T-cell (primary cell): ENCODE measurements at regions not wholly inside any gene's neighbourhood (a gene's known extent, or its start where the extent isn't known, plus 50 kb on each side); places are given as distances from the start of the nearest gene placed in this dataset.

Source experiments
- ATAC-seq, 4 experiments: fragments of 200-7000 bp in 3 of 4; fragments of 150-1000 bp in 1 of 4; cut with Tn5 transposase; replicated peaks in 1 of 4; 1 replicate in 3 of 4; 2 replicates in 1 of 4; pipeline ENCODE4 v1.10.0; 2021; ENCODE audit warnings: moderate library complexity in 3 of 4, mild to moderate bottlenecking in 2 of 4, moderate number of reproducible peaks in 1 of 4
- CTCF ChIA-PET, 2 donors: fragments of 300-600 bp; sonication (Branson Sonifier 250); formaldehyde crosslinking; loops; one replicate each; lab custom pipeline; 2022; ENCODE audit warnings: antibody characterized with exemption in 2 of 2; lab: Charles Lee
- POLR2A ChIA-PET, 2 donors: fragments of 300-600 bp; sonication (Branson Sonifier 250); formaldehyde crosslinking; loops; one replicate each; lab custom pipeline; 2022; ENCODE audit warnings: antibody characterized with exemption in 2 of 2; lab: Charles Lee
- DNase-seq, 35 experiments: peaks; one replicate each; pipeline versions ENCODE4 v3.0.0 to v3.0.0-alpha.2; 2013 to 2023
- H3K27ac ChIP-seq: one replicate; pipeline ENCODE4 v1.5.1; 2013; ENCODE audit warnings: low read length
- H3K27me3 ChIP-seq, 2 experiments: replicated peaks in 1 of 2; 1 replicate in 1 of 2; 2 replicates in 1 of 2; pipeline versions ENCODE4 v1.6.1 to v1.7.0; 2013; ENCODE audit warnings: low read length in 1 of 2, mixed read lengths in 1 of 2; ENCODE audit not compliant: control insufficient read depth in 2 of 2, insufficient read depth in 2 of 2; ENCODE audit errors: extremely low read depth in 1 of 2
- H3K36me3 ChIP-seq, 2 donors: 1 replicate in 1 of 2; 2 replicates in 1 of 2; pipeline versions ENCODE4 v1.6.1 to v1.7.0; 2013; ENCODE audit warnings: low read length in 1 of 2; ENCODE audit not compliant: control insufficient read depth in 2 of 2, insufficient read depth in 1 of 2; ENCODE audit errors: extremely low read depth in 1 of 2
- H3K4me1 ChIP-seq, 2 experiments: 1 replicate in 1 of 2; 2 replicates in 1 of 2; pipeline versions ENCODE4 v1.6.1 to v1.7.0; 2013; ENCODE audit warnings: low read length in 2 of 2, mixed read lengths in 1 of 2; ENCODE audit not compliant: insufficient read depth in 2 of 2, control insufficient read depth in 1 of 2; ENCODE audit errors: extremely low read depth in 1 of 2
- H3K4me3 ChIP-seq, 2 donors: 1 replicate in 1 of 2; 2 replicates in 1 of 2; pipeline versions ENCODE4 v1.5.1 to v1.7.0; 2013; ENCODE audit warnings: mild to moderate bottlenecking in 2 of 2, low read length in 1 of 2, moderate library complexity in 1 of 2; ENCODE audit not compliant: control insufficient read depth in 1 of 2; ENCODE audit errors: extremely low read depth in 1 of 2
- H3K9me3 ChIP-seq: 2 replicates; pipeline ENCODE4 v1.7.0; 2013
- H3K27ac Mint-ChIP-seq, 2 donors: one replicate each; pipeline ENCODE4 v1.8.0; 2020 to 2021; ENCODE audit warnings: mild to moderate bottlenecking in 2 of 2, mixed read lengths in 2 of 2
- H3K27me3 Mint-ChIP-seq, 2 donors: one replicate each; pipeline ENCODE4 v1.8.0; 2021 to 2022; ENCODE audit warnings: mixed read lengths in 2 of 2
- H3K36me3 Mint-ChIP-seq: one replicate; pipeline ENCODE4 v1.8.0; 2021; ENCODE audit warnings: mixed read lengths
- H3K4me1 Mint-ChIP-seq, 3 donors: one replicate each; pipeline ENCODE4 v1.8.0; 2020 to 2022; ENCODE audit warnings: mixed read lengths in 3 of 3, mild to moderate bottlenecking in 1 of 3
- H3K4me3 Mint-ChIP-seq, 3 donors: one replicate each; pipeline ENCODE4 v1.8.0; 2020 to 2022; ENCODE audit warnings: mild to moderate bottlenecking in 3 of 3, mixed read lengths in 3 of 3, moderate library complexity in 3 of 3
- H3K9me3 Mint-ChIP-seq, 3 donors: one replicate each; pipeline ENCODE4 v1.8.0; 2020 to 2022; ENCODE audit warnings: mixed read lengths in 3 of 3
- WGBS: methylation state at CpG from one replicate; pipeline ENCODE4 v1.1.5; 2013; ENCODE audit warnings: missing lambda C conversion rate; ENCODE audit not compliant: insufficient coverage; 5-methylcytosine and 5-hydroxymethylcytosine counted together

DNA sequence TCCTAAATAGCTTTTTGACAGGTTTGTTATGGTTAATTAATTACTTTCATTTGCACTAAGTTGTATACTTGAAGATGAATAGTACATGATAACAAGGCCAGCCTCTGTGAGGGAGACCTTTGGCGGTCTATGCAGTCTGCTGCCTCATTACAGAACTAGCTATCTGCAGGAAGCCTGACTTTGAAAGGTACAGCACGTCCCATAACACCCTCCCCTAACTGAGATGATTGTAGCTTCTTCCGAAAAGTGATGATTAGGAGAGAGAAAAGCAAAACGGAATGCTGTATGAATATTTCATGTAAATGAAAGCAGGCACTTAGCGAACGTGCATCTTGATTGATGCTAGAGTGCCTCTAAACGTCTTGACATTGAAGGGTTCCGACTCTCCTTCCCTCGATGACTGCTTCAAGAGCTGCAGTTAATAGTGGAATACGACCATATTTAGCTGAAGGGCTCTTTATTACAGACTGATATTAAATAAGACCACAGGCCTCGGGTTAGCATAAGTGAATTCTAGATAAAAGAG is 116.2 kb upstream of the TMCO5A start:
- ChIA-PET POLR2A (no interaction called here), CTCF (no interaction called here)
- Mint-ChIP-seq H3K4me3 (no peak overlapping the region), H3K27me3 (peaks cover 0 to 14% of the 10 kb centered on the region in 2 donors), H3K36me3 (no peaks in the 10 kb centered on the region), H3K9me3 (no peaks in the 10 kb centered on the region), H3K27ac (no peak overlapping the region), H3K4me1 (no peaks in the 10 kb centered on the region)
- no peak for ATAC-seq
- Histone ChIP-seq H3K4me1 (no peaks in the 10 kb centered on the region), H3K9me3 (no peaks in the 10 kb centered on the region), H3K27ac (no peak overlapping the region), H3K36me3 (no peaks in the 10 kb centered on the region), H3K4me3 (no peak overlapping the region), H3K27me3 (no peaks in the 10 kb centered on the region)
- no peak for DNase-seq
- 85% methylated on average over 6 of the region's 11 CpGs for WGBS

- POLR2A ChIA-PET = no interaction called here
- H3K36me3 ChIP-seq = no peaks in the 10 kb centered on the region
- DNase-seq (no peak), ATAC-seq (no peak)
- H3K27ac ChIP-seq = no peak overlapping the region
- no CpG with 5 or more reads among the region's 1 CpG for WGBS
- no peaks in the 10 kb centered on the region for H3K4me1 Mint-ChIP-seq
- no peaks in the 10 kb centered on the region for H3K4me1 ChIP-seq
- H3K4me3 Mint-ChIP-seq = no peak overlapping the region
- no peak overlapping the region for H3K27ac Mint-ChIP-seq
- no peak overlapping the region for H3K4me3 ChIP-seq
- no peaks in the 10 kb centered on the region for H3K36me3 Mint-ChIP-seq
- no peaks in the 10 kb centered on the region for H3K27me3 ChIP-seq
- CTCF ChIA-PET = no interaction called here
- H3K27me3 Mint-ChIP-seq = peaks cover under 1 to 13% of the 10 kb centered on the region in 2 donors
- H3K9me3 Mint-ChIP-seq = no peaks in the 10 kb centered on the region
- H3K9me3 ChIP-seq = no peaks in the 10 kb centered on the region
Measured at GRCh38 chr15:37819191-37819590, 115.2 kb upstream of the TMCO5A start.

DNA sequence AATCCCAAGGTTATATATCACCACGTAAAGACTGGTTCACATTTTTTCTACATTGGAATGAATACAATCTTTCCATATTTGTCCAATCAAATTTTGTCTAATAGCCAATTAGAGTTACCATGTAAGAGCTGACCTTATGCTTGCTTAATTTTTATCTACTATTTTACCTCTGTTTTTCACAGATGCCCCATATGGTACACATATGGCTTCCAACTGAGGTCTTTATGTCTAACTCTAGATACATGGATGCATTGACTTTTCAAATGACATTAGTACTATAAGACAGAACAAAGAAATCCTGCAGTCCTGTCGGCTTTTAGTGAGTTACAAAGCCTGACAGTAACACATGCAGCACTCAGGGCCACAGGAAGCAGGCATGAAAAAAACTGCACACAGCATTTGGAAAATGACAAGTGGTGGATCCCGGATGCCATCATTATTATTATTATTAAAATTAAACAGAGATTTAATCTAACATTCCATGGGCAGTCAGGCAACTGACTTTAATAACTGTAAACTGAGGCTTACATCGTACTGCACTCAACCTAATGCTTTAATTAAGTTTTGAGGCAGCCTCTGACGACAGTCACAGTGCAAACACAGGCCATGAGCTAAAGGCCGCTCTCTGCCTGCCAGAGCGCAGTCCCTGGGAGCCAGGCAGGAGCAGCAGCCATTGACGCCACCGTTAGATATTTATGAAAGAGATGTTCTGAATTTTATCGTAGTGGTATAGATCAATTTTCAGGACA is 113.9 kb upstream of the TMCO5A start:
- CTCF ChIA-PET = no interaction called here
- H3K4me3 ChIP-seq = no peak overlapping the region

DNA sequence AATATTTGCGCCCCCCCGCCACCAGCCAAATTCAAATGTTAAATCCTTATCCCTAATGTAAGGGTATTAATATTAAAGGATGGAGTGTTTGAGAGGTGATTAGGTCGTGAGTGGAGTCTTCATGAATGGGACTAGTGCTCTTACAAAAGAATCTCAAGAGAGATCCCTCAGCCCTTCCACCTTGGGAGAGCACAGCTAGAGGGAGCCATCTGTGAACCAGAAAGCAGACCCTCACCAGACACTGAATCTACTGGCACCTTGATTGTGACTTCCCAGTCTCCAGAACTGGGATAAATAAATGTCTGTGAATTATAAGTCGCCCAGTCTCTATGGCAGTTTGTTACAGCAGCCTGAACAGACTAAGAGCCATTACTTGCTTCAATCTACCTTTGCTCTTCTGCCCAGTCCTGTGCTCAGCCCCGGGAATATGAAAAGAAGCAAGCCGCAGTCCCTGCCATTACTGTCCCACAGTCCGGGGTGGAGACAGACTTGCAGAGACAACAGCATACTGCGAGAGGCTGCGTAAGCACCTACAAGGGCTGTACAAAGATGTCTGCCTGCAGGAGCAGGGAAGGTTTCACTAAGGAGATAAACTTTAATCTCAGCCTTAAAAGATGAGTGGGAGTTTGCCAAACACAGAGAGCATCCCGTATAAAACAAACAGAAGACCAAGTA is 110.7 kb upstream of the TMCO5A start:
- CTCF ChIA-PET = no interaction called here
- Mint-ChIP-seq H3K27ac (no peak overlapping the region), H3K9me3 (no peaks in the 10 kb centered on the region), H3K27me3 (peaks cover 4 to 29% of the 10 kb centered on the region in 2 donors), H3K4me1 (no peaks in the 10 kb centered on the region), H3K36me3 (no peaks in the 10 kb centered on the region), H3K4me3 (no peak overlapping the region)
- peaks cover 0 to 3% of the 10 kb centered on the region in 2 experiments for H3K27me3 ChIP-seq
- WGBS = 80% methylated on average over 1 of the region's 10 CpGs
- H3K4me1 ChIP-seq = no peaks in the 10 kb centered on the region
- ATAC-seq (no peak), DNase-seq (no peak)
- no peaks in the 10 kb centered on the region for H3K36me3 ChIP-seq
- POLR2A ChIA-PET = no interaction called here
- H3K4me3 ChIP-seq = no peak overlapping the region
- no peaks in the 10 kb centered on the region for H3K9me3 ChIP-seq
- no peak overlapping the region for H3K27ac ChIP-seq

More for the DNA sequence above, 113.9 kb upstream of the TMCO5A start:
- DNase-seq (no peak), ATAC-seq (no peak)
- 85% methylated on average over 6 of the region's 10 CpGs for WGBS
- no peak overlapping the region for H3K4me3 Mint-ChIP-seq
- Histone ChIP-seq H3K4me1 (no peaks in the 10 kb centered on the region), H3K27ac (no peak overlapping the region), H3K36me3 (no peaks in the 10 kb centered on the region), H3K9me3 (no peaks in the 10 kb centered on the region), H3K27me3 (peaks cover 0 to 3% of the 10 kb centered on the region in 2 experiments)
- no peak overlapping the region for H3K27ac Mint-ChIP-seq
- no peaks in the 10 kb centered on the region for H3K36me3 Mint-ChIP-seq
- no peaks in the 10 kb centered on the region for H3K4me1 Mint-ChIP-seq
- POLR2A ChIA-PET = no interaction called here
- H3K9me3 Mint-ChIP-seq = no peaks in the 10 kb centered on the region
- H3K27me3 Mint-ChIP-seq = peaks cover 2 to 18% of the 10 kb centered on the region in 2 donors

- no peak for ATAC-seq
- no peak overlapping the region for H3K4me3 ChIP-seq
- ChIA-PET POLR2A (no interaction called here), CTCF (no interaction called here)
- Mint-ChIP-seq H3K4me3 (no peak overlapping the region), H3K27ac (no peak overlapping the region), H3K36me3 (no peaks in the 10 kb centered on the region), H3K4me1 (no peaks in the 10 kb centered on the region), H3K27me3 (peaks cover 4 to 29% of the 10 kb centered on the region in 2 donors), H3K9me3 (no peaks in the 10 kb centered on the region)
- no peaks in the 10 kb centered on the region for H3K36me3 ChIP-seq
- no peaks in the 10 kb centered on the region for H3K4me1 ChIP-seq
- no peak overlapping the region for H3K27ac ChIP-seq
- no peak for DNase-seq
- H3K27me3 ChIP-seq = peaks cover 0 to 3% of the 10 kb centered on the region in 2 experiments
- H3K9me3 ChIP-seq = no peaks in the 10 kb centered on the region
- 19% methylated on average over 6 of the region's 6 CpGs for WGBS
Measured at GRCh38 chr15:37824717-37825382, 109.6 kb upstream of the TMCO5A start.

- Histone ChIP-seq H3K4me1 (no peaks in the 10 kb centered on the region), H3K27me3 (no peaks in the 10 kb centered on the region), H3K27ac (no peak overlapping the region), H3K9me3 (no peaks in the 10 kb centered on the region), H3K36me3 (no peaks in the 10 kb centered on the region), H3K4me3 (no peak overlapping the region)
- Mint-ChIP-seq H3K27ac (no peak overlapping the region), H3K4me1 (no peaks in the 10 kb centered on the region), H3K4me3 (no peak overlapping the region), H3K36me3 (no peaks in the 10 kb centered on the region), H3K9me3 (peaks cover 1 to 15% (median 13%) of the 10 kb centered on the region in 3 donors), H3K27me3 (no peaks in the 10 kb centered on the region)
- DNase-seq (no peak), ATAC-seq (no peak)
- CTCF ChIA-PET = no interaction called here
- WGBS = no CpG with 5 or more reads among the region's 3 CpGs
- POLR2A ChIA-PET = no interaction called here
Measured at GRCh38 chr15:37837276-37837675, 97.2 kb upstream of the TMCO5A start.
